ENCODE measurements at regions not wholly inside any gene's neighbourhood (a gene's known extent, or its start where the extent isn't known, plus 50 kb on each side); places are given as distances from the start of the nearest gene placed in this dataset.

- TF ChIP-seq ZNF565 (CRISPR knock-in tag; conservative IDR thresholded peaks at IDR 0.05; ENCODE audit: low read depth): no peak
- TF ChIP-seq ISL1 (CRISPR knock-in tag; IDR thresholded peaks at IDR 0.05): no peak
Measured at GRCh38 chr1:60984062-60984799, 98.1 kb upstream of the NFIA start (continued).

- TF ChIP-seq PPARA (CRISPR knock-in tag; IDR thresholded peaks at IDR 0.05; ENCODE audit: borderline replicate concordance) (no peak), OSR1 (CRISPR knock-in tag; IDR thresholded peaks at IDR 0.05) (no peak), PATZ1 (CRISPR knock-in tag; IDR thresholded peaks at IDR 0.05; ENCODE audit: borderline replicate concordance) (no peak), ARNTL (CRISPR knock-in tag; IDR thresholded peaks at IDR 0.05; ENCODE audit: borderline replicate concordance, low read depth) (no peak), SNAI2 (CRISPR knock-in tag; IDR thresholded peaks at IDR 0.05) (no peak), CREB5 (CRISPR knock-in tag; IDR thresholded peaks at IDR 0.05; ENCODE audit: low read depth) (no peak), ESRRG (CRISPR knock-in tag; IDR thresholded peaks at IDR 0.05) (no peak), GLIS3 (CRISPR knock-in tag; IDR thresholded peaks at IDR 0.05) (no peak), ZFP3 (CRISPR knock-in tag; IDR thresholded peaks at IDR 0.05) (no peak), TCF4 (CRISPR knock-in tag; IDR thresholded peaks at IDR 0.05; ENCODE audit: borderline replicate concordance) (no peak), ZNF565 (CRISPR knock-in tag; conservative IDR thresholded peaks at IDR 0.05; ENCODE audit: low read depth) (no peak), ZC3H10 (CRISPR knock-in tag; IDR thresholded peaks at IDR 0.05) (no peak)
- ATAC-seq: no peak
Measured at GRCh38 chr1:60983701-60984061, 98.7 kb upstream of the NFIA start.

GRCh38 chr1:60982539-60982938, 99.8 kb upstream of the NFIA start:
- TF ChIP-seq ESRRG (CRISPR knock-in tag; IDR thresholded peaks at IDR 0.05): no peak

GRCh38 chr1:60981357-60981756, 101.0 kb upstream of the NFIA start:
- TF ChIP-seq PPARA (CRISPR knock-in tag; IDR thresholded peaks at IDR 0.05; ENCODE audit: borderline replicate concordance) (no peak), ZC3H10 (CRISPR knock-in tag; IDR thresholded peaks at IDR 0.05) (no peak), CSDC2 (CRISPR knock-in tag; IDR thresholded peaks at IDR 0.05) (no peak), ZFP3 (CRISPR knock-in tag; IDR thresholded peaks at IDR 0.05) (no peak)
- ATAC-seq: no peak

More at GRCh38 chr1:60982539-60982938, 99.8 kb upstream of the NFIA start:
- no peak for ATAC-seq

GRCh38 chr1:60978421-60979357, 103.7 kb upstream of the NFIA start:
- no peak for TF ChIP-seq ZFP30 (CRISPR knock-in tag; IDR thresholded peaks at IDR 0.05)
- TF ChIP-seq TOX (CRISPR knock-in tag; IDR thresholded peaks at IDR 0.05; ENCODE audit: borderline replicate concordance): no peak
- TF ChIP-seq ZNF565 (CRISPR knock-in tag; conservative IDR thresholded peaks at IDR 0.05; ENCODE audit: low read depth): no peak
- no peak for TF ChIP-seq POU6F1 (CRISPR knock-in tag; IDR thresholded peaks at IDR 0.05; ENCODE audit: borderline replicate concordance, low read depth)
- TF ChIP-seq OSR1 (CRISPR knock-in tag; IDR thresholded peaks at IDR 0.05): no peak
- TF ChIP-seq ESRRG (CRISPR knock-in tag; IDR thresholded peaks at IDR 0.05): no peak
- no peak for TF ChIP-seq GLIS3 (CRISPR knock-in tag; IDR thresholded peaks at IDR 0.05)
- TF ChIP-seq ARNTL (CRISPR knock-in tag; IDR thresholded peaks at IDR 0.05; ENCODE audit: borderline replicate concordance, low read depth): no peak
- TF ChIP-seq TSHZ2 (CRISPR knock-in tag; IDR thresholded peaks at IDR 0.05): no peak
- no peak for TF ChIP-seq ISL1 (CRISPR knock-in tag; IDR thresholded peaks at IDR 0.05)
- no peak for TF ChIP-seq ZNF8 (CRISPR knock-in tag; IDR thresholded peaks at IDR 0.05)
- no peak for TF ChIP-seq CSDC2 (CRISPR knock-in tag; IDR thresholded peaks at IDR 0.05)
- no peak for TF ChIP-seq RARB (CRISPR knock-in tag; IDR thresholded peaks at IDR 0.05)
- no peak for TF ChIP-seq BACH2 (CRISPR knock-in tag; IDR thresholded peaks at IDR 0.05; ENCODE audit: borderline replicate concordance)
- TF ChIP-seq CREB5 (CRISPR knock-in tag; IDR thresholded peaks at IDR 0.05; ENCODE audit: low read depth): no peak
- no peak for TF ChIP-seq TCF4 (CRISPR knock-in tag; IDR thresholded peaks at IDR 0.05; ENCODE audit: borderline replicate concordance)
- peak; percentile 99 for ATAC-seq
